Posterior vena cava (tissue), 2 donors: ENCODE measurements at regions not wholly inside any gene's neighbourhood (a gene's known extent, or its start where the extent isn't known, plus 50 kb on each side); places are given as distances from the start of the nearest gene placed in this dataset.

Experiments used
- DNase-seq: peaks from one replicate; pipeline ENCODE4 v3.0.0-alpha.2; 2020; ENCODE audit warnings: low spot score
- intact Hi-C, 2 donors: fragments of 100-400 bp; cut with DNase I; formaldehyde crosslinking; loops; one replicate each; pipeline versions ENCODE4 v1.14.1 to v1.14.2; 2022 to 2023
- donor health status: DM: yes; HTN: yes; CAD: no.
- donor health status: DM: yes; HTN: yes; CAD: no.

DNA sequence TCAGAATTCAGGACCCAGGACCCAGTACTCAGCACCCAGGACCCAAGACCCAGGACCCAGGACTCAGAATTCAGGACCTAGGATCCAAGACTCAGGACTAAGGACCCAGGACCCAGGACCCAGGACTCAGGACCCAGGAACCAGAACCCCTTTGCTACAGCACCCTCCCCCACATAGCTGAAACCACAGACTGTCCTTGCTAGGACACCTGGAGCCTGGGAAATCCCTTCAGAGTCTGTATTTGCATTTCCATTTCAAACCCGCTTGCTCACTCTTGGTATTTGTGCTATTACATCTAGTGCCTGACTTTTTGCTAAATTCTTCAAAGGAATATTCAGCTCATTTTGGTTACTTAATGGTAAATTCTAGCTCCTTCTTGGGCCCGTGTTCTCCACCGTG lies 275.8 kb upstream of the MAF start:
- intact Hi-C loops: no loop called here
- no peak for DNase-seq

DNA sequence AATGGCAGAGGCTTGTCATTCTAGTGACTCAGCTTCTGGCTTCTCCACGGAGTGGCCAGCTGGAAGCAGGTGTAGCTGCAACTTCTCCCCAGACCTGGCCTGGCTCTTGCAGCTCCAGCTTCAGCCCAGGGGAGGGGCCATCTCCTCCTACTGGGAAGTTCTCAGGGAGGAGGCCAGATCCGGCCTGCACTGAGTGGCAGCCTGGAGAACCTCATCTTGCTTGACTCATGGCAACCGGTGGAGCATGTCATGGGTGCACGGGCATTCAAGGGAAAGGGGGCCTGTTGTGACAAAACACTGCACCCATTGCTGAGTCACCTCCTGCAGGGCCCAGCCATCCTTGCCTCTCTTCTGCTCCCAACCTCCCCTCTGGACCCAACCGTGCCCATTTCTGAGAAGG lies 273.9 kb upstream of the MAF start:
- intact Hi-C loops: no loop called here
- DNase-seq: no peak

DNA sequence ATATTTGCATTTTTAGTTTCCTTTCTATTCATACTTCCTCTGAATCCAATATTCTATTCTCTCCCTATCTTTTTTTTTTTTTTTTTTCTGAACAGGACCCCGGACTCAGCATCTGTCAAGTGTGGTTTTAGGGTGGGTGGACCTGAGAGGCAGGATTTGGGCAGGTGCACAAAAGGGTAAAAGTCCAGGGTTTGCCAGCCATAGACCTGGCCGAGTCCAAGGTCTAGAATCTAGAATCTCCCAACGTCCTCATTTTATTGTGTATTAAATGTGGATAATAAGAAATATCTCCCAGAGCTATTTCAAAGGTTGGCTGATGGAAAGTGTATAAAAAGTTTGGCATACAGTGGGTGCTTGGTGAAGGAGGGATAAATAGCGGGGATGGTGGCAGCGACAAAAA lies 273.3 kb upstream of the MAF start:
- intact Hi-C loops: no loop called here
- no peak for DNase-seq

DNA sequence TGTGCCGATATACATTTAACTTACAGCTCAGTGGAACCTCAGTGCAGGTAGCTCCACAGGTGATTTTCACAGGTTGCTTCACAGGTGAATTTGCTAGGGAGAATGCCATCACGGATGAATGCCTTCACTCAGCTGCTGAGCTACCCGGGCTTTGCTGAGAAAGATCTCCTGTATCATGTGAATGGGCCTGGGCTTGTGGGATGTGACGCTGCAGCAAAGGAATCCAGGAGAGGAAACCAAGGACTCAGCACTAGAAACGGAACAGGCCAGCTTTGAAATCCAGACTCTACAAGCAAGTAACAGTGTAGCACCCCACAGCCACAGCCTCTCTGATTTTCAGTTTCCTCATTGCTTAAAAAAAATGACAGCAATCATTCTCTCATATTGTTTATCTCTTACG lies 271.4 kb upstream of the MAF start:
- DNase-seq: no peak
- intact Hi-C loops: no loop called here

DNA sequence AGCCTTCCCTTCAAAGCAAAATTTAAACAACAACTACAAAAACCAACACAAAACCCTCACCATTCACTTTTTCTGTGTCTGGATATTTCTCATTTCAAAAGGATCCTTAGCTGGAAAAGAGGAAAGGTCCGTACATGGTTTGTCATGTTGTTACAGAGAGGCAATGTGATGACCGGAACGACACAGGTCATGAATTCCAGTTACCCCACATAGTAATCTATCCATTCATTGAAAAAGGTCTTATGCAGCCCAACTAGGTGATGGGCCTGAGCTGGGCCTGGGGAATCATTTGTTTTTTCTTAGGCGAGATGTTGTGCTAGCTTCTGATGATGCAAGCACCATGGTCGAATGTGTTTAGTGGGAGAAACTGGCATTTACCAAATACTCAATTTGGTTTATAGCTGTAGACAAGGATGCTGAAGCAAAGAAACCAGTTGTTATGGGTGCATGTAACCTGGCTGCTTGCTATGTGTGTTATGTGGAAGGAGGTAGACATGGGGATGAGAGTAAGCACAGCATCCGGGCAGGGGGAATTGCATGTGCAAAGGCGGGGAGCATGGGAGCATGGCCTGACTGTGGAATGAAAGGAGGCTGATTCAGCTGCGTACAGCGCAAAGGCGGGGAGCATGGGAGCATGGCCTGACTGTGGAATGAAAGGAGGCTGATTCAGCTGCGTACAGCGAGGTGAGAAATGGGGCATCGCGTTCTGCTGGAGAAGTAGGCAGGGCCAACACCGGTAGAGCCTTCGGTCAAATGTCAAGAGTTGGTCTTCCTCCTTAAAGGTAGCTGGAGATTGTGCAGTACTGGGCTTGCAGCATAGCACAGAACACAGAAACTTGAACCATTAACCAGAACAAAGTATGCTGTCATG lies 269.7 kb upstream of the MAF start:
- intact Hi-C loops: no loop called here
- DNase-seq: no peak

DNA sequence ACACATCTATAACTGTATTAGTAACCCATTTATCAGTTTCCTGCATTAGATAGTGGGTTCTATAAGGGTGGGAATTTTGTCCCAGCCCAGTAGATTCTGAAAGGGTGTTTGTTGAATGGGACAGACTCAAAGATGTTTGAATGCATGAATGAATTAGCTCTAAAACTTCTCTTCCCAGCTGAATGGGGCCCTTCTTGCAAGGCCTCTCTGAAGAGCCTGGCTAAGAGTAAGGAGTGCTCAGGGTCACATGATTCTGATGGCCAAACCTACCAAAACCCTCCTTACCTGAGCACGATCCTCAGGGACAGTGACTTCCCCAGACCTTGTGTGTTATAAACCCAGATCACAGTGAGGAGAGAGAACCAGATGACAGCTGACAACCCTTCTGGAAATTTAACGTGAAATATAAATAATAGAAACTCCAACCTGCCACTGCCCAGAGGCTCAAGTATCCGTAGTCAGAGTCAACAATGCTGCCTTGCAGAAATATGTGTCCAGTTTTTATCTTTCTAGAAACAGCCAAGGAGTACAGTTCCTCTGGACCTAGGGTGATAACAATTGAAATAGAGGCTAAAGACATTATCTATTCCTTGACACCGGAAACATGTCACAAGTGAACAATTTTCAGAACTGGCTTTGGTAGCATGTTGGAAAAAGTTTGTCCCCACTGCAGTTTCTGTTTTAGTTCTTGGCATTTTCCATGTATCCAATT lies 268.9 kb upstream of the MAF start:
- DNase-seq: no peak
- intact Hi-C loops: no loop called here

DNA sequence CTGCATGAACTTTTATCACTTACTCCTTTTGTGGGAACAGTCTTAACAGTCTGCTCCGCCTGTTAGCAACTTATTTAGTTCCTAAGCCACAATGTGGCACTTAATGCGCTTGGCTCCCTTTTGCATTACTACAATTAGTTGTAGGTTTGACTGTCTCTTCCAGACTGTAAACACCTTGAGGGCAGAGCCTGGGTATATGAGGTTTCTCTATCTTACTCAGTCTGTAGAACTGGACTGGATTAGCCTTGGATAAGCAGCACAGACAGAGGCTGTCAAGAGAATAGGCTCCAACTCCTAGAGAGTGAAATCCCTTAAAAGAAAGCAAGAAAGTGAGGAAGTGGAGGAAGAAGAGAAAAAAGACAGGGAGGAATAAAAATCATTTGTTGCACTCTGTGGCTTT lies 268.3 kb upstream of the MAF start:
- intact Hi-C loops: no loop called here
- no peak for DNase-seq

DNA sequence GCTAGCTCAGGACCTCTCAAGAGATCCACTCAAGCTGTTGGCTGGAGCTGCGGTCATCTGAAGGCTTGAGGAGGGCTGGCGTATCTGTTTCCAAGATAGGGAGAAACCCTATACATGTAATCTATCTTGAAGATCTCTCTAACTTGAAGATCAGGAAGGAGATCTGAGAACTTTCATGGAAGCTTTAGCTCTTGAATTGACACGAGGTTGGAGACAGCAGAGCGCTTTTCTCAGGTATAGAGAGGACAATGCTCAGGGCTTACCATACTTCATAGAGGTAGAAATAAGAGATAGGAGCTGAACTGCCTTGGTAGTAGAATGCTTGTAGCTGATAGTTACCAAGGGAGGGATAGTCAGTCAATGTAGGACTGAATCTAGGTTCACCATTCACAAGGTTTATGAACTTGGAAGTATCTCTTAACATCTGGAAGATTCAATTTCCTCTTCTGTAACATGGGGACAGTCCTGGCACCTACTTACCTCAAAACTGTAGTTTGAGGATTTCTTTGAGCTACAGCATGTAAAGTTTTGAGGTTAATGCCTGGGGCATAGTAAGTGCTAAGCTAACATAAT lies 267.0 kb upstream of the MAF start:
- DNase-seq: no peak
- intact Hi-C loops: no loop called here

DNA sequence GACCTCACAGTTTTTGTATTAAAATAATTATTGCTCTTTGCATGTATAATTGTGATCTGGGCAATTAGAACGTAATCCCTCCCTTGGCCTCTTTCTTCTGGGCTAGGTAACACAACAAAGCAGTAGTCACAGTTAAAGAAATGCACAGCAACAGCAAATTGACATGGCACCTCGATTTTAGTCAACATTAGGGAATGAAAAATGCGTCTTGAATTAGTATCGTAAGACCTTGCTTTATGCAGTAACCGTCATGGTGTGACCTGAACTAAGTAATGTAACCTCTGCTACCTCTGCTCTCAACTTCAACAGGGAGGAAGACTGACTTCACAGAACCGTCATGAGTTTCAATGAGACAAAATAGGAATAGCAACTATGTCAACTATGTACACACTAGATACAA lies 265.4 kb upstream of the MAF start:
- intact Hi-C loops: no loop called here
- DNase-seq: no peak

DNA sequence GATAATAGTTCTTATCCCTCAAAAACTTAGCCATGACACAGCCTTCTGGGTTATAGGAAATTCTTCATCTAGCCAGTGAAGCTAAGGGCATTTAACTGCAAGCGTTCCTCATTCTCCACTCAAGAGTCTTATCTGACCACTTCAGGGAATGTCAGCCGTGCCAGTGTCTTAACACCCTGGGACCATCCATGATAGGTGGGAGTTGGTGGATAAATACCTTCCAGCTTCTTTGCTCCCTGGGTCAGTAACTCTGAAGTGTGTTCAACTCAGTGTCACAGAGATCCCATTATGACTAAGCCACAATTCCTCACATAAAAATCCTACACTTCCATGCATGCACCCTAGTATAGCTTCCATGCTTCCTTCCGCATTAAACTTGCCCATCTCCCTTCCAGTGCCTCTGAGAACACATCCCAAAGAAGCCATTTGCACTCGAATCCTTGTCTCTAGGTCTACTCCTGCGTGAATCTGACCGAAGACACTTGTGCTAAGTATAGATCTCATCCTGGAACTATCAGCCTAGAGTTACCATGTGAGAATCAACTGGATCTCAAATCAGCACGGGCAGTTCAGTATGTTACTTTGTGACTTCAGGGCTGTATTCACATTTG lies 264.3 kb upstream of the MAF start:
- intact Hi-C loops: no loop called here

DNA sequence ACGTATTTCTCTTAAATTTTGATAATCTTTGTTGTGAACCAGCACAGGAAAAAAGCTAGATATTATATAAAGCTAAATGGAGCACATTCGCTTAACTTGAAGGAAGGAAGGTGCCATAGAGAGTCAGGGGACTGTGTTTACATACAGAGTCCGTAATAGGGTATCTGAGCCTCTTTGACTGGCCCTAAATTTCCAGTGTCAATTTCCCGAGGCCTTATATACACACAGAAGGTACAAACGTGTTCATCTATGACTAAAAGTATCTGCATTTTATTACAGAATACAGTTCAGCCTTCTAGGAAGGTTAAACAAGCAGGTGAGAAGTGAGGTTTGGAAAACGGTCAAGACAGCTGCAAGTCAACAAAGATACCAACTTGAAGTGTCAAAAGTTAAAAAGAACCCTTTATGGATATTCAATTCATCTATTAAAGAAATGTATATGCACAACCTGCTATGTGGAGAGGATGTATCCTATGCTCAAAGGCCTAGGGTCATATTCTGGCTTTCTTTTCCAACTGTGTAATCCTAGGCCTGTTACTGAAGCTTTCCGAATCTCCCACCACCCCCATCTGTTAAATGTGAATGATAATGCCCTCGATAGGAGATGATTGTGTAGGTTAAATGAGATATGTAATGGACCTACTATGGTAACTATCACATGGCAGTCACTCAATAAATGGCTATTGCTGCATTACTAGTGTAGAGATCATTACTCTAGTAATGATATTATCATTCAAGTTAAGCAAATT lies 263.7 kb upstream of the MAF start:
- no peak for DNase-seq
- intact Hi-C loops: no loop called here

More for the DNA sequence above, 264.3 kb upstream of the MAF start:
- no peak for DNase-seq

DNA sequence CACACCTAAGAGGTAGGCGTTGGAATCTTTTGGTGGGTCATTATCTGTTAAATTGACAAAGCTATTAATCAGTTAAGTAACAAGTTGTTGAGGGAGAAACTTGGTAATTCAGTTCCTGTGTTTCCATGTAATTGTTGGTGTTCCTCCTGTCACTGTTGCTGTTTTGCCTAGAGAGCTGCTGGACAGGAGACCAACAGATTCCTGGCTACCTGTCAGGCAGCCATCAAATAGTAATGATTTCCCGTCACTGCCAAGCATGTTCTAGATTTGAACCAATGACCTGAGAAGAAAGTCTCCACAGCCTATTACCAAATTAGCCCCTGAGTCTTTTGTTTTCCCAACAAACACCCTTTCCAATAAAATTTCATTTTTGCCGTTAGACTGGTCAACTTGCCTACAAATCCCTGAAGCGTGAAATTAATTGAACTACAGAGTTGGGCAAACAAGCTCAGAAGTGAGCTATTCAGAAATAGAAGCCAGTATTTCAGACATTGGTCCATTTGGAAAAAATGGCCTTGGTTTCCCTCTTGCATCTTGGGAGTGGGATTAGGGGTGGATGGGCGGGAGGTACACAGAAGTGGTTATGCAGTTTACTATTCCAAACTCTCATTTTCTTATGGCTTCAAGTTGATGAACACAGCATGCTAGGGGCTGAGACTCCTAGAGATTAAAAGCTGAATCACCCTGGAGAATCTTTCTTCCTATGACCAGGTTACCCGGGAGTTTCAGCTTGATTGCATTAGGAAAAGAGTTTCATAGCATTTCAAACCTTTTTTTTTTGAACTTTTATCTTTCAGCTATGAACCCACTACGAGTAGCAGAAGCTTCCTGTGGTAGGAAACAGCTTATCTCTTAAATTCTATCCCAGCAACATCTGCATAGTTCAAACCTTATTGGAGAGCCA lies 262.8 kb upstream of the MAF start:
- intact Hi-C loops: no loop called here
- DNase-seq: no peak

DNA sequence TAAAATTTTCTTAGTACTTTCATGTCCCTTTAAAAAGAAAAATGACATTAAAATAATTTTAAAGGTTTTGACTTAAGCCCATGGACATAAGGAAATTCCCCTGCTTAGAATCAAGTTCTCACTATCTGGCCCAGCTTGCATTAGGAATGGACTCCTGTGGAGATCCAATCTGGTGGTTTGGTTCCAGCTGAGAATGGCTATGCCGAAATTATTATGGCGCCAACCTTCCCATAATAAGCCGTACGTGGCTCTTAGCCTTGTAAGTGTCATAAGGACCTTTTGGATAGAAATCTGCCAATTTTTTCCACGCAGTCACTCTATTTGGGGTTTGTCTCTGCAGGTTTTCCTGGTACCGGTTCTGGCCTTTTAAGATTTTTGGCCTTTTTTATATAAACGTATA lies 262.1 kb upstream of the MAF start:
- intact Hi-C loops: no loop called here
- DNase-seq: no peak

DNA sequence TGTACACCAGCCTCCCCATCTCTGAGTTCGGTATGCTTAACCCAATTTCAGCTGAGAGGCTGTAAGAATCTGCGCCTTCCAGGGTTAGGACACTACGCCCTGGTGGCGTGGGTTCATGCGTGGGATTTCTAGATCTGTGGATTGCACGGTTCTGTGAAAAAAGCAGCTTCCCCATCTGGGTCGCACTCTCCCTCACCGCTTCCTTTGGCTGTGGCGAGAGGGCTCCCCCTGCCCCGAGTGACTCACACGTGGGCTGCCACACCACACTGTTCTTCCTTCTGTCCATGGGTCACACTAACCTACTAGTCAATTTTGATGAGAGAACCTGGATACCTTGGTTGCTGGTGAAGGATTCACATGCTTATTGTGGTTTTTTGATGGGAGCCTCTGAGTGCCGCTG lies 256.0 kb upstream of the MAF start:
- no peak for DNase-seq
- intact Hi-C loops: no loop called here

DNA sequence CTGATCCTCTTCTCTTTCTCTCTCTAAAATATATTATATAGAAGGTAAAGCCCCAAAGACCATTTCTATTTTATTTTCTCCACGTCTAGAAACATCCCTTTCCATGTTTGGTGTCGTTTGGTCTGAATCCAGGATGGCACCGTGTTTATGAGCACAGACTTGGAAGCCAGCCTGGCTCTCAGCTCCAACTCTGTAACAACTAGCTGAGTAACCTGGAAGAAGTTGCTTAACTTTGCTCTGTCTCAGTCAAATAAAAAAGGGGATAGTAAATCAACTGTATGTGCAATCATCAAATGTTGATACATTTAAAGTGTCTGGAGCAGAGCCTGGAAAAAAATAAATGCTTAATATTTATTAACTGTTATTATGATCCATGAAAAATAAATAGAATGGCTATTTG lies 249.8 kb upstream of the MAF start:
- intact Hi-C loops: no loop called here
- no peak for DNase-seq

DNA sequence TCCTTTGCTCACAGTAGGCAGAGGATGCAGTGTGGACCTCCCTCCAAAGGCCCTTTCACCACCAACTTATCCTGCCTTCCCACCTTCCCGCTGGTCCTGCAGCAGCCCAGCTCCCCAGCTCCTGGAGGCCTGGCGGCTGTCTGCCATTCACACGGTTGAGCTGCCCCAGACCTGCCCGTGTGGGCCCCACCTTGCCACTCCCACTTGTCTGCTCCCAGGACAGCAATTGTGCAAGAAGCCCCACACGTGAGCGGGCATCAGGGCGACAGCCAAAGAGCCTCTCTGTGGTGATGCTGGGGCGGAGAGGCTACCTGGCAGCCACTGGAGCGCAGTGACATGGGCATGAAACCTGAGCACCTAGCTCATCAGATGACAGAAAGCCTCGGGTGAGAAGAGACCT lies 248.6 kb upstream of the MAF start:
- DNase-seq: no peak
- intact Hi-C loops: no loop called here

DNA sequence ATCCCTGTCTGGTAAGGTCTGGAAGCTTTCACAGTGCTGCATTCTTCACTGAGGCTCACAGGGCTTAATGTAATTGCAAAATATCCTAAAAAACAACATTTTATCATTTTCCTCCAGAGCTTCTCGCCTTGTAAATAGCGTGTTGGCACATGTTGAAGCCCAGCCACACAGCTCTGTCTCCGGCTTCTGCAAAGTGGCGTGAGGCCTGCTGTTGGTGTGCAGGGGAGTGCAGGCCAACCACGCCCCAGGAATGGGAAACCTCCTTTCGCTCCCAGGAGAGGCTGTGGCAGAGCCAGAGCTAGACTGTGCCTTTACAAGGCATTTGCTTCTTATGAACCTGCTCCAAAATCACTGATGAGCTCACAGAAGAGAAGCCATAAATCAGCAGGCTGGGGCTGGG lies 248.2 kb upstream of the MAF start:
- intact Hi-C loops: no loop called here
- DNase-seq: no peak

DNA sequence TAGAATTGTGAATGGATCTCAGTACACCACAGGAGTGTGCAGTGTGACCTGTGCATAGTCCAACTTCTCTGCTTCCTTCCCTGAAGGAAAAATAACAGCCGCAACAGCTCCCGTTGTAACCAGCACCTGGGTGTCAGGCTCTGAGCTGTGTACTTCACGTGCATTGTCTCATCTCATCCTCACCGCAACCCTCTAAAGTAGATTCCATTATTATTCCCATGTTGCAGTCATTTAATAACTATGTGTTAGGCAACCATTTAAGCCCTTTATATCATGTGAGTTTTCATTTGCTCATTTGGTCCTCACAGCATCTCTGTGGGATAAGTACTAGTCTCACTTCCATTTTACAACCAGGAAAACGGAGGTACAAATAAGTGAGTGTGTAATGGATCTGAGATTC lies 247.0 kb upstream of the MAF start:
- intact Hi-C loops: no loop called here
- no peak for DNase-seq

DNA sequence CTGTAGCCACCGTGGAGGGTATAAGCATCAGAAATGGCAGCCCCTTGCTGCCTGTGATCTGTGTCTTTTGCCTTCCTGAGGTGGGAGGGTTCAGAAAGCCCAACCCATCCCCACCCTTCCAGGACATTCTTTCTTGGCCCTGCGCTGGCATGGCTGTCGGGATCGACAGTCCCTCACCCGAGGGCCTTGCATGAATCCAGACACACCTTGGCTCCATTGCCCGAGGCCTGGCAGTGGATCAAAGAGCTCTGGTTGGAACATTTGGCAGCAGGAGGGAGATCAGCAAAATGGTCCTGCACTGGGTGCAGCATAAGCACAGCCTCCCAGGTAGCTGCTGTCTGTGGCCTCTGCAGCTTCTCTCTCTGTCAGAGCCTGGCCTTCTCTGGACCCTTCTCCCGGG lies 246.6 kb upstream of the MAF start:
- intact Hi-C loops: no loop called here
- DNase-seq: no peak
